ENCODE measurements at regions not wholly inside any gene's neighbourhood (a gene's known extent, or its start where the extent isn't known, plus 50 kb on each side); places are given as distances from the start of the nearest gene placed in this dataset.

DNA sequence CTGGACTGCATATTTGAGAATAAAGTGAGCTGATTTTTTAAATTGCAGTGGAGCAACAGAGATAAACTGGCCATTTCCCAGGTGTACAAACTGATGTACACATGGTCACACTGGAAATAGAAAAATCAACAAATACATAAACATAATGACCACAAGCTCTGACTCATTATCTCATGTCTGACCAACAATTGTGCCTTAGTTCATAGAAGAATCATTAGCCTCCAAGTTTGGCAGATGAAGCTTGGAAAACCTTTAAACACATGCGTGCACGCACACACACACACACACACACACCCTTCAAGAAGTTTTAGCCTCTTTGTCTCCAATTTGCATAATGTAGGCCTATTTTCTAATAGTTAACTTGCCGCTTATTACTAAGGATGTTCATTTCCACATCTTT is 308.9 kb upstream of the POM121L12 start:
- no peaks in the 10 kb centered on the region for H3K36me3 ChIP-seq (ENCODE audit: control insufficient read depth in 1 of 2, insufficient read depth in 2 of 2, low read depth in 1 of 2, low read length in 2 of 2)
- H3K27me3 ChIP-seq (ENCODE audit: control insufficient read depth in 1 of 2, insufficient read depth in 1 of 2, low read length in 2 of 2) = no peaks in the 10 kb centered on the region
- no peaks in the 10 kb centered on the region for H3K79me1 ChIP-seq (replicated peaks; ENCODE audit: low read length, poor library complexity, severe bottlenecking)
- no peak overlapping the region for H3K4me2 ChIP-seq (ENCODE audit: low read length, poor library complexity, severe bottlenecking)
- H2BK120ac ChIP-seq (ENCODE audit: low read depth, low read length) = no peak overlapping the region
- no peak overlapping the region for H3K18ac ChIP-seq (ENCODE audit: low read depth in 1 of 2, low read length in 2 of 2)
- no peak overlapping the region for H3K23ac ChIP-seq (ENCODE audit: low read length in 2 of 2)
- WGBS = 83% methylated on average over 2 of the region's 3 CpGs
- H3K4ac ChIP-seq (ENCODE audit: low read depth in 1 of 2, low read length in 2 of 2) = no peak overlapping the region
- no peak overlapping the region for H3K14ac ChIP-seq (ENCODE audit: low read length in 2 of 2)
- H3K4me1 ChIP-seq (ENCODE audit: control insufficient read depth, insufficient read depth, low read depth, low read length) = no peaks in the 10 kb centered on the region
- no peak overlapping the region for H3K27ac ChIP-seq (ENCODE audit: low read length, poor library complexity, severe bottlenecking)
- DNase-seq = peak; percentile 56
- no peak overlapping the region for H4K91ac ChIP-seq (ENCODE audit: low read length)
- no peaks in the 10 kb centered on the region for H3K9me3 ChIP-seq (ENCODE audit: control insufficient read depth, low read length)
- H4K8ac ChIP-seq (ENCODE audit: low read length) = no peak overlapping the region
- no peak overlapping the region for H2BK12ac ChIP-seq (ENCODE audit: low read length in 2 of 2)
- no peak overlapping the region for H2AK5ac ChIP-seq (ENCODE audit: low read length, severe bottlenecking)
- no peak overlapping the region for H3K4me3 ChIP-seq (ENCODE audit: insufficient read depth in 1 of 2, low read depth in 1 of 2, low read length in 2 of 2)
- H2BK5ac ChIP-seq (ENCODE audit: low read depth, low read length, poor library complexity, severe bottlenecking) = no peak overlapping the region
- no peak overlapping the region for H2AFZ ChIP-seq (ENCODE audit: low read depth, low read length)
- H2BK15ac ChIP-seq (ENCODE audit: low read depth, poor library complexity, severe bottlenecking) = no peak overlapping the region
- no peak overlapping the region for H3K9ac ChIP-seq (ENCODE audit: low read length)

DNA sequence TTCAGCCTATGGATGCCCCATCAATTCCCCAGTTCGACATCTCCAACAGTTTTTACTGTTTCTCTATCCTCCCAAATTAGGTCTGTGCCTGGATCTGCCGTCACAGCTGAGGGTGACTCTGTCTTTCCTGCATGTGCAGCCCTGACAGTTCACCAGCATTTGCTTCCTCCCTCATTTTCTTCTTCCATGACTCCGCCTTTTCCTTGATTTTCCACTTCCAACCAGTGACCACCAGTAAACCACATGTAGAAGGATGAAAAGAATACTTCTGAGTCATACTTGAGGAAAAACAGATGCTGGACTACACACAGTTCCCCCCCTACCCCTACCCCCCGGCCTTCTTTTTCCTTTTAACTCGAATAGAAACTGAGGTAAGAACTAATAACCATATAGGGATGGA is 311.8 kb upstream of the POM121L12 start:
- Histone ChIP-seq H2BK15ac (ENCODE audit: low read depth, poor library complexity, severe bottlenecking) (no peak overlapping the region), H3K36me3 (ENCODE audit: control insufficient read depth in 1 of 2, insufficient read depth in 2 of 2, low read depth in 1 of 2, low read length in 2 of 2) (no peaks in the 10 kb centered on the region), H2BK120ac (ENCODE audit: low read depth, low read length) (no peak overlapping the region), H3K27me3 (ENCODE audit: control insufficient read depth in 1 of 2, insufficient read depth in 1 of 2, low read length in 2 of 2) (no peaks in the 10 kb centered on the region), H3K18ac (ENCODE audit: low read depth in 1 of 2, low read length in 2 of 2) (no peak overlapping the region), H3K9me3 (ENCODE audit: control insufficient read depth, low read length) (no peaks in the 10 kb centered on the region), H3K4me2 (ENCODE audit: low read length, poor library complexity, severe bottlenecking) (no peak overlapping the region), H2AFZ (ENCODE audit: low read depth, low read length) (no peak overlapping the region), H3K9ac (ENCODE audit: low read length) (no peak overlapping the region), H2AK5ac (ENCODE audit: low read length, severe bottlenecking) (no peak overlapping the region), H4K8ac (ENCODE audit: low read length) (no peak overlapping the region), H2BK5ac (ENCODE audit: low read depth, low read length, poor library complexity, severe bottlenecking) (no peak overlapping the region), H3K4ac (ENCODE audit: low read depth in 1 of 2, low read length in 2 of 2) (no peak overlapping the region), H3K79me1 (replicated peaks; ENCODE audit: low read length, poor library complexity, severe bottlenecking) (no peaks in the 10 kb centered on the region), H4K91ac (ENCODE audit: low read length) (no peak overlapping the region), H3K4me3 (ENCODE audit: insufficient read depth in 1 of 2, low read depth in 1 of 2, low read length in 2 of 2) (no peak overlapping the region), H3K14ac (ENCODE audit: low read length in 2 of 2) (no peak overlapping the region), H3K27ac (ENCODE audit: low read length, poor library complexity, severe bottlenecking) (no peak overlapping the region), H2BK12ac (ENCODE audit: low read length in 2 of 2) (no peak overlapping the region), H3K23ac (ENCODE audit: low read length in 2 of 2) (no peak overlapping the region), H3K4me1 (ENCODE audit: control insufficient read depth, insufficient read depth, low read depth, low read length) (no peaks in the 10 kb centered on the region)
- peak; percentile 6 for DNase-seq
- WGBS = 80% methylated on average over 4 of the region's 5 CpGs

DNA sequence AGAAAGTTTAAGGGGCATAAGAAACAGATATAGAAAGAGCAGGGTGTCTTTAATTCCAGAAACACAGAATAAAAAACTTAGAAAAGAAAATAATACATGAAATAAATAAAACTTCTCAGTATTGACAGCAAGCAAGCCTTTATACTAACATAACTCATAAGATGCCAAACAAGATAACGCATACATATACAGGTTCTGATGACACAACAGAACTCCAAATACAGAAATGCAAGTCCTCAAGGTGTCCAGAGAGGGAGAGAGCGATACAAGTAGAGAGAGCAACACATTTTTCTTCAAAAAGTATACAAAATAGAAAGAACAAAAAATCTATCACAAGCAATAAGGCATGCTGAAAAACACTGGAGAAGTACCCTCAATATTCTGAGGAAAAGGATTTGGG is 314.6 kb upstream of the POM121L12 start:
- Histone ChIP-seq H2BK15ac (ENCODE audit: low read depth, poor library complexity, severe bottlenecking) (no peak overlapping the region), H2BK120ac (ENCODE audit: low read depth, low read length) (no peak overlapping the region), H3K4ac (ENCODE audit: low read depth in 1 of 2, low read length in 2 of 2) (no peak overlapping the region), H2AK5ac (ENCODE audit: low read length, severe bottlenecking) (no peak overlapping the region), H3K14ac (ENCODE audit: low read length in 2 of 2) (no peak overlapping the region), H4K91ac (ENCODE audit: low read length) (no peak overlapping the region), H3K36me3 (ENCODE audit: control insufficient read depth in 1 of 2, insufficient read depth in 2 of 2, low read depth in 1 of 2, low read length in 2 of 2) (no peaks in the 10 kb centered on the region), H3K9me3 (ENCODE audit: control insufficient read depth, low read length) (no peaks in the 10 kb centered on the region), H3K27ac (ENCODE audit: low read length, poor library complexity, severe bottlenecking) (no peak overlapping the region), H3K4me3 (ENCODE audit: insufficient read depth in 1 of 2, low read depth in 1 of 2, low read length in 2 of 2) (no peak overlapping the region), H3K4me2 (ENCODE audit: low read length, poor library complexity, severe bottlenecking) (no peak overlapping the region), H3K23ac (ENCODE audit: low read length in 2 of 2) (no peak overlapping the region), H3K18ac (ENCODE audit: low read depth in 1 of 2, low read length in 2 of 2) (no peak overlapping the region), H3K27me3 (ENCODE audit: control insufficient read depth in 1 of 2, insufficient read depth in 1 of 2, low read length in 2 of 2) (no peaks in the 10 kb centered on the region), H3K4me1 (ENCODE audit: control insufficient read depth, insufficient read depth, low read depth, low read length) (peaks cover under 1% of the 10 kb centered on the region), H3K79me1 (replicated peaks; ENCODE audit: low read length, poor library complexity, severe bottlenecking) (no peaks in the 10 kb centered on the region), H2AFZ (ENCODE audit: low read depth, low read length) (no peak overlapping the region), H3K9ac (ENCODE audit: low read length) (no peak overlapping the region), H2BK5ac (ENCODE audit: low read depth, low read length, poor library complexity, severe bottlenecking) (no peak overlapping the region), H4K8ac (ENCODE audit: low read length) (no peak overlapping the region), H2BK12ac (ENCODE audit: low read length in 2 of 2) (no peak overlapping the region)
- WGBS = 90% methylated on average over 1 of the region's 2 CpGs
- no peak for DNase-seq

DNA sequence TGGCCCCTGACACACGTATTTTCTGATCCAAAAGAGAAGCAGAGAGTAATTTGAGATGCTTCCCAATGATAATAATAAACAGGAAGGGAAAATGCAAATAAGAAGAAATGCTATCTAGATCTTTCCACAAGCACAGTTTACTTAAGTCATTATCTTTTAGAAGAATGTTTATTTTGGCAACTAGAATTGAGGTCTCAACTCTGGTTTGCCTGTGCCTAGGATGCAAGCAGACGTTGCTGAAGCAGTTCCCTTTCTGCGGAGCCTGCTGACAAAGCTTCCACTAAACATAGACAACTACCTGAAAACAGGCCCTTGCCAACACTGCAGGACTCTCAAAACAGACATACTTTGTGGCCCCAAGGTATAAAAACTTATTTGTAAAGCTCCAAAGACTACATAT is 315.8 kb upstream of the POM121L12 start:
- H3K14ac ChIP-seq (ENCODE audit: low read length in 2 of 2) = no peak overlapping the region
- H3K79me1 ChIP-seq (replicated peaks; ENCODE audit: low read length, poor library complexity, severe bottlenecking) = no peaks in the 10 kb centered on the region
- H2BK12ac ChIP-seq (ENCODE audit: low read length in 2 of 2) = no peak overlapping the region
- no peak overlapping the region for H3K4ac ChIP-seq (ENCODE audit: low read depth in 1 of 2, low read length in 2 of 2)
- H2BK15ac ChIP-seq (ENCODE audit: low read depth, poor library complexity, severe bottlenecking) = no peak overlapping the region
- no peak overlapping the region for H4K8ac ChIP-seq (ENCODE audit: low read length)
- 26% methylated on average over 3 of the region's 3 CpGs for WGBS
- no peak overlapping the region for H2BK5ac ChIP-seq (ENCODE audit: low read depth, low read length, poor library complexity, severe bottlenecking)
- H3K27me3 ChIP-seq (ENCODE audit: control insufficient read depth in 1 of 2, insufficient read depth in 1 of 2, low read length in 2 of 2) = no peaks in the 10 kb centered on the region
- H3K4me3 ChIP-seq (ENCODE audit: insufficient read depth in 1 of 2, low read depth in 1 of 2, low read length in 2 of 2) = no peak overlapping the region
- no peak overlapping the region for H4K91ac ChIP-seq (ENCODE audit: low read length)
- no peaks in the 10 kb centered on the region for H3K36me3 ChIP-seq (ENCODE audit: control insufficient read depth in 1 of 2, insufficient read depth in 2 of 2, low read depth in 1 of 2, low read length in 2 of 2)
- no peak overlapping the region for H2AFZ ChIP-seq (ENCODE audit: low read depth, low read length)
- H3K27ac ChIP-seq (ENCODE audit: low read length, poor library complexity, severe bottlenecking) = no peak overlapping the region
- no peak overlapping the region for H2BK120ac ChIP-seq (ENCODE audit: low read depth, low read length)
- no peaks in the 10 kb centered on the region for H3K9me3 ChIP-seq (ENCODE audit: control insufficient read depth, low read length)
- DNase-seq = peak; percentile 49
- no peak overlapping the region for H3K9ac ChIP-seq (ENCODE audit: low read length)
- no peak overlapping the region for H3K4me2 ChIP-seq (ENCODE audit: low read length, poor library complexity, severe bottlenecking)
- no peak overlapping the region for H3K23ac ChIP-seq (ENCODE audit: low read length in 2 of 2)
- H3K4me1 ChIP-seq (ENCODE audit: control insufficient read depth, insufficient read depth, low read depth, low read length) = peaks cover 2% of the 10 kb centered on the region
- H3K18ac ChIP-seq (ENCODE audit: low read depth in 1 of 2, low read length in 2 of 2) = no peak overlapping the region
- no peak overlapping the region for H2AK5ac ChIP-seq (ENCODE audit: low read length, severe bottlenecking)

Data from mesenchymal stem cell (in vitro differentiated cells and primary cell).